Middle frontal gyrus (tissue), 1 donor: ENCODE measurements at regions not wholly inside any gene's neighbourhood (a gene's known extent, or its start where the extent isn't known, plus 50 kb on each side); places are given as distances from the start of the nearest gene placed in this dataset.
A peak's percentile ranks its signal among the peaks of the same experiment; 100 is the strongest.
"Not testable (repeated sequence)": the region's sequence is repeated elsewhere in the genome, so short reads cannot be mapped to it uniquely, and the experiment has no call there.

Experiments
- DNase-seq: peaks from one replicate; pipeline ENCODE4 v3.0.0-alpha.2; 2015; ENCODE audit warnings: low spot score; ENCODE audit errors: extremely low spot score

DNA sequence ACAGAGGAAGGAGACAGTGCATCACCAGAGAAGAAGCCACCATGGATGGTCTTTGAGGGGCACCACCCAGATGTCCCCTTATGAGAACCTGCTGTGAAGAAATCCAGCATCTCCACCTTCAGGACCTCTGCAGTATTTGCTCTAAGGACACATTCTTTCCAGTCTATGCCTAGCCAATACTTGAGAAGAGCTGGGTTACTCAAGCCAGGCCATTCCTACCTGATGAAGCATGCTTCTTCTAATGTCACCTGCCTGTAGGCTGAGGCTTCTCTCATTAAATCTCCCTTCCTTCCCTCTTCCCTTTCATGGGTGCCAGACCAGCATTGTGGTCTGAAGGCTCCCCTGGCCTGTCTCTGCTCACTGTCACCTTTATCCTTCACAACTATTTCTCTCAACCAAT is 654.5 kb upstream of the AUTS2 start:
- DNase-seq, result no peak

DNA sequence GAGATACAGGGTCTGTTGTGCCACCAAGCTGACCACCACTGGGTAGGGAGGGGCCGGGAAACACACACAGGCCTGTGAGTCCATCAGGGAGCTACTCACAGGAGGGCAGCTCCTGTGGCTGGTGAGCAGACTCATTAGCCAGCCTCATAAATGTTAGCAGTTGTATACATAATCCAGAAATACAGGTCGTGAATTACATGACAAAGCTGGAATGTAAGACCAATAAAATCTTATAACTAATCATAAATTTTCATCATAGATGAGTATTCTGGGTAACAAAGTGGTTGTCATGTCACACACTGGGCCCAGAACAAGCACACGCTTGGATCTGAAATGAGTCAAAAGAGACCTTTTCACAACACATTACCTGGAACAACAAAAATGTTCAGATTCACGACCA is 642.6 kb upstream of the AUTS2 start:
- no peak for DNase-seq

DNA sequence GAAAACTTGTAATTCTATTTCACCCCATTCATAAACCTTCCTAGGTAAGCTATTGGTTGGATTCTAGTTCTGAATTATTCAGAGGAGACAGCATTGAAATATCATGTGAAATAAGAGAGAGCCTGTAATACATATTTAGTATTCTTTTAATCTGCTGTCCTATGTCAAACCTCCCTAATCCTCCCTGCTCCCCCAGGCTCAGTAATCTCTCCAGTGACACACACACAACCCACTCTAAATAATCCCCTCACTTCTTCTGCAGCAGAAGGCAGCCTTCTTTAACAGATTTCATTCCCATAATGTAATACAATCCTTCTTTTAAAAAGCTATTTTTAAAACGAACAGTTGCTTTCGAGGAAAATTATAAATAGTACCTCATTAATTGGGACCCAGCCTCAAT is 639.7 kb upstream of the AUTS2 start:
- no peak for DNase-seq

DNA sequence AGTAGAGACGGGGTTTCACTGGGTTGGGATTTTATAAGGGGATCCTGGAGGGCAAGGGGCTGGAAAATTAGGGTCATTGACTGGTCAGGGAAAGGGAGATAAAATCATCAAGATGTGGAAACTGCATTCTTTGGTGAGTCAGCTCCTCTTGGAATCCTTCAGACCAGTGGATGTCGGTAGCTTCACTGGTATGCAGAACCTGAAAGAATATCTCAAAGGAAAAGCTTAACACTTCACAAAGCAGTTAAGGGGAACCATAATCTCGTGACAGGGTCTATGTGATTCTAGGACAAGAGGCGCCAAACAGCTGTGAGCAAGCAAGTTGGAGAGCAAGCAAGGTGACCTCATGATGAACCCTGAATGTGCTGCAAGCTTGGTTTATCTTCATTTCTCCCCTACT is 634.7 kb upstream of the AUTS2 start:
- no peak for DNase-seq

DNA sequence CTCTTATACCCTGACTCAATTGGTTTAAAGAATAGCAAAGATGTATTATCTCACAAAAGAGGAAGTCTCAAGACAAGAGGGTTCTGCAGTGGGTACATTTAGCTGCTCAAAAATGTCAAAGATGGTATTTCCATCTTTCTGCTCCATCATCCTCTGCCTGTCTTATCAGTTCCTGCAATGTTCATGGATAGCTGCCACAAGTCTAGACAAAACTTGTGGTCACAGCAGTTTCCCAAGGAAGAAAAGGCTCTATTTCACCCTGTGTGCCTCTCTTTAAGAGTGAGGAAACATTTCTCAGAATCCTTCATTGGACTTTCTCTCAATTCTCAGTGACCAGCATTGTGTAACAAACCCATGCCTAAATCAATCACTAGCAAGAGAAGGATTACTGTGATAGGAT is 634.2 kb upstream of the AUTS2 start:
- DNase-seq, result no peak

DNA sequence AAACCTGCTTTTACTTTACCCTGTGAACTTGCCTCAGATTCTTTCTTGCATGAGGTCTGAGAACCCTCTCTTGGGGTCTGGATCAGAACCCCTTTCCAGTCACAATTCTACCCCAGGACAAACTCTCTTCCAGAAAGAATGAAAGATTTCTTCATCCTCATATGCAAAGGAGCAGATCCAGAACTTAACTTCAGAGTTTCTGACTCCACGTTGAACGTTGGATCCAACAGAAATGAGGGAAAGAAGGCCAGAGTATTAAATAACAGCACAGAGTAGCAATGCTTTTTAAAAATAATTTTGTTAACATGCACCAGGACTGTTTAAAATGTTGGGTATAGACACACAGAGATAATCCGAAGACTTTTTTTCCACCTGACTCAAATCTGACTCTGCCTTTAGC is 632.9 kb upstream of the AUTS2 start:
- DNase-seq, result no peak

DNA sequence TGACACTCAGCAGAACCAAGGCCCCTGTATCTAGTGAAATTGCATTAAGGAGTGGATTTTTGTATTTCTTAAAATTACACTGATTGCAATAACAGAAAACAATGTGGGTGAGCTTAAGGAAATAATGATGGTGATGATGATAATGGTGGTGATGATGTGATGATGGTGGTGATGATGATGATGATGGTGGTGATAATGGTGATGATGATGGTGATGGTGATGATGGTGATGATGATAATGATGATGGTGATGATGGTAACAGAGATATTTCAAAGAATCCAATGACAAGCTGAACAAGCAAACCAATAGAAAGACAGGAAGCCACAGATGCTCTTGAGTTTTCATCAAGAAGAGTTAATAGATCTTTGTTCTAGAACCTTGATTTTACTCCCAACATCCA is 630.7 kb upstream of the AUTS2 start:
- DNase-seq, result no peak

DNA sequence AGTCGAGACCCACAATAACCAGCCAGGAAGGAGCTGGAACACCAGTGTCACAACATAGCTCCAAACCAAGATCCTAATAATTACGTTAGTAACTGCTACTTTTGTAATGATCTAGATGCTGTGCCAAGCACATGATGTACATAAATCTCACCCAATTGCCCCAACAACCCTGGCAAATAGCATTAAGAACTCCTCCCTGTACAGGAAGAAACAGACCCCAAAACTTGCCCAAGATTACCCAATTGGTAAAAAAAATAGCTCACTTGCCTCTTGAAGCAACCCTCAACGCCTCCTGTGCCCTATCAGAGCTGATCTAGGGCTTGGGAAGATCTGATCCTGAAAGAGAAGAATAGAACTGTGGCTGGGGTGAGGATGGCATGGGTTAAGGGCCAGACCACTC is 628.7 kb upstream of the AUTS2 start:
- DNase-seq, result no peak

DNA sequence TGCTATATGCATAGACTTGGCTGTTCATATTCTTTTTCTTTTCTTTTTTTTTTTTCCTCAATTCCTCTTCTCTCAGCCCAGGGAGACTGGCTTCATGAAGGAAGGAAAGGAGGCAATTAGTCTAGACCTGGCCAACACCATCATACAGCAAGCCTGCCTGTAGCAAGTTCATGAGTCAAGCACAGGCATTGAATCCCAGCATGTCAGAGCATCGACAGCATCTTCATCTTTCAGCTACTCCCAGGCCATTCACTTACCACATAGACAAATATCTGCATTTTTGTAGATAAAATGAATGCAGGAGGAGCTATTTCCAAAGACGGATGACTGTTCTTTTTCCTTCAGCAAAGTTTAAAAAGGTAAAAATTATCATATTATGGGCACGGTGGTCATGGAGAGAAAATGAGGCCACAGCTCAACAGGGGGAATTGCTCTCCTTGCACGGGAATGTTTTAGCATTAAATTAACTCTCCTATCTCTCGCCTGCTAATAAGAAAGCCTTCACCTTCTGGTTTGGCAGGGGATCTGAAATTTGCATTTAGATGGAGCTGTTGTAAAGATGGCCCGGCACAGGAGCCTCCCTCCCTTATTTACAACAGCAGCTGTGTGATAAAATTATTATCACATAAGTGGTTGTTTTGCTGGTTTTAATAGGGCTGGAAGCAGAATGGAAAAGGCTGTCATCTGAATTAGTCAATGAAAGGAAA is 626.5 kb upstream of the AUTS2 start:
- no peak for DNase-seq

DNA sequence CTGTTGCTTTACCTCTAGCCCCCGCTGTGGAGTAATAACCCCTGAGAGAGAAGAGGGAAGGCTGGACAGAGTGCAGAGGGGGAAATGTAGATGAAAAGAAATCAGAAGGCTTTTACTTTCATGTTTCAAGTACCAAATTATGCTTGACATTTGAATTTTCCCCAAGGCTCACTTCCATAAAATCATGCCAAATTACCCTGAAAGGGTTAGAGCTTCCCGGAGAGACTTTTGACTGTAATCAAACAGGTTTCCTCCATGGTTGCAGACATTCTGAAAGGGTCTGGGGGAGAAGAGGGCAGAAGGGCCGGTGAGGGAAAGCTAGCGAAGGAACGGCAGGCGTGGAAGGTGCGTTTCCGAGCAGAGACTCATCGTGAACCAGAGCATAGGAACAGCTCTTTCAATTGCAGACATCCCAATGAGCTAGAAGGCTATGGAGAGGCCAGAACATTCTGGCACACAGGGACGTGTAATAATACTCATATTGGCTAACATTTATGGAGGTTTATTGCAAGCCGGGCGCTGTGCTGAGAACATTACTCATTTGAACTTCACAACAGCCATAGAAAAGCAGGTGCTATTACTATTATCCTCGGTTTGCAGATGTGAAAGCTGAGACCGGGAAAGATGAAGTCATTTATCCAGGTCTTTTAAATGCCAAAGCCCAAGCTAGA is 620.8 kb upstream of the AUTS2 start:
- no peak for DNase-seq

DNA sequence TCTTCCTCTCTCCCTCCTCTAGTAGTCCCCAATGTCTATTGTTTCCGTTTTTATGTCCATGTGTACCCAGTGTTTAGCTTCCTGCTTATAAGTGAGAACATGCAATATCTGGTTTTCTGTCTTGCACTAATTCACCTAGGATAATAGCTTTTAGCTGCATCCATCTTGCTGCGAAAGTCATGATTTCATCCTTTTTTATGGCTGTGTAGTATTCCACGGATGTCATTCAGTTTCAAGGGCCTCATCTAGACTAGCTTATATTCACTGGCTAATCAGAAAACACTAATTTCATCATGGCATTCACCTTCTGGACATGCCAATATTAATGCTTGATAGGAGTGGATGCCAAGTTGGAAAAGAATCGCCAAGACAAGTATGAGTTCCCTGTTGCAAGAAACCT is 619.6 kb upstream of the AUTS2 start:
- DNase-seq, result no peak

DNA sequence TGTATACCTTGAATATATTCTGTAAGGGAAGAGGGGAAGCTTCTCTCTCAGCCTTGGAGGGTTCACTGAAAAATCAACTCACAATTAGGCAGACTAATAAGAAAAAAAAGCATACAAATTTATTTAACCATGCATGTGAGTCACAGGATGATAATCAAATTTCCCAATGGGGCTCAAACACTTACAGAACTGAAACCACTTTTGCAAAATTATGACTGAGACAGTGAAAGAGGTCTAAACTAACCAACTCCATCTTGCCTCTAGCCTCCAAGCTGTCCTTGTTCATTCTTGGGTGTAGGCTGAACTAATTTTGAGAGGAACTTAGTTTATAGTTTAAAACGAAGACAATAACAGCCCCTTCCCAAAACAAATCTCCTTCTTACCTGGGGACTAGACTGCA is 618.3 kb upstream of the AUTS2 start:
- no peak for DNase-seq

DNA sequence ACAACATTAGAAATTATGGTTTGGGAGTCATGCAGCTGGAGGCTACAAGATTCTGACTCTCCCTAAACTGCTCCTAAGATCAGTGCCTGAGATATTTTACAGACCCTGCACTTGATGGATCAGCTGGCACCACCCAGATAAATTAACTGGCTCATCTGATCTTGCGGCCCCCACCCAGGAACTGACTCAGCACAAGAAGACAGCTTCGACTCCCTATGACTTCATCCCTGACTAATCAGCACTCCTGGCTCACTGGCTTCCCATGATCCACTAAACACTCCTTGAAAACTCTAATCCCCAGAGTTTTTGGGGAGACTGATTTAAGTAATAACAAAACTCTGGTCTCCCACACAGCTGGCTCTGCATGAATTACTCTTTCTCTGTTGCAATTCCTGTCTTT is 617.8 kb upstream of the AUTS2 start:
- DNase-seq, result not testable (repeated sequence)

DNA sequence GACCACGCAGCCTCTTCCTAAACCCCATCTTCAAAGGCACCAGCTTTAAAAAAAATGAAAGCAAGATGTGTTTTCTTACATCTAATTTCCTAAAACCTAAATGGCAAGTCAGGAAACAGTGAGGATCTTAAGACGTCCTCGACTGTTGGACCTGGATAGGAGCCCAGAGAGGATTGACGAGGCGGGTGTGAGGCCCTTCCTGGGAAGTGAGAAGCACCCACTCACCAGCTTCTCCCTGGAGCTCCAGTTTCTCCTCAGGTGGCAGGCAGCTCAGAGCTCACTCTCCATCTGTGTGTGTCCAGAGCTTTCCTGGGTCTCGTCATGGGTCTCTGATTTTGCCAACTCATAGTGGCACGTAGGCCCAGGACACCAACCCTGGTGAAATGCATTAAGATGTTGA is 614.0 kb upstream of the AUTS2 start:
- DNase-seq, result peak; percentile 44

DNA sequence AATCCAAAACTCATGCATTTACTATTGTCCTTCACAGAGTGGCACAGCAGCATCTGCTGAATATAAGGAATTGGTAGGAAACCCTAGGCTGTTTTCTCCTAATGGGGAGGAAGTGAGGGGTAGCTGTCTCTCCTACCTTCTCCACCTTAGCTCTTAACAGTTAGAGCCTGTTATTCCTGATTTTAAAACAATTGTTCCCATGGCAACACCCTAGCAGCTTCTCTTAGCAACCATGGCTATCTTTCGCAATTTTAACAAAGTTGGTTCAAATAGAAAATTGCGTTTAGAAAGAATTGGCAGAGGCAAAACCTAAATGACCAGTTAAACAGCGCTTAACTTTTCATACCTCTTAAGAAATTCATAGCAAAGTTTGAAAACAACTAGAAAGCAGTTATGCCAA is 603.4 kb upstream of the AUTS2 start:
- DNase-seq, result no peak

DNA sequence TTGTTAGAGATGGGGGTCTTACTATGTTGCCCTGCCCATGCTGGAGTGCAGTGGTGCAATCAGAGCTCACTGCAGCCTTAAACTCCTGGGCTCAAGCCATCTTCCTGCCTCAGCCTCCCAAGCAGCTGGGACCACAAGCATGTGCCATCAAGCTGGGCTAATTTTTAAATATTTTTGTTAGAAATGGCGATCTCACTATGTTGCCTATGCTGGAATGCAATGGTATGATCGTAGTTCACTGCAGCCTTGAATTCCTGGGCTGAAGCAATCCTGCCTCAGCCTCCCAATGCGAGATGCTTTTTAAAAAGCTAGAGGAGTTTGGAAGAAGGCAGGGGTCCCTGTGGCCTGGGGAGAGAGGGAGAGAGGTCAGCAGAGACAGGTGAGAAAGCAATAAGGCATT is 600.1 kb upstream of the AUTS2 start:
- DNase-seq, result no peak

DNA sequence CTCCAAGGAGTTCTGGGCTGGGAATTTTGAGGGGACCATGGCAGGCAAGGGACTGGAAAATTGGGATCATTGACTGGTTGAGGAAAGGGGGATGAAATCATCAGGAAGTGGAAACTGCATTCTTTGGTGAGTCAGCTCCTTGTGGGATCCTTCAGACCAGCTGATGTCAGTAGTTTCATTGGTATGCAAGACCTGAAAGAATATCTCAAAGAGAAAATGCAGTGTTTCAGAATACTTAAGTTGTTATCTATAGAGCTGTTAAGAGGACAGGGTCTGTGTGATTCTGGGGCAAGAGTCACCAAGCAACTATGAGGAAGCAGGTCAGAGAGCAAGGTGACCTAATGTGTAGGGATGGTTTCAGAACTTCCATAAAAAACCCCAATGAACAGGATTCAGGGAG is 595.9 kb upstream of the AUTS2 start:
- no peak for DNase-seq

DNA sequence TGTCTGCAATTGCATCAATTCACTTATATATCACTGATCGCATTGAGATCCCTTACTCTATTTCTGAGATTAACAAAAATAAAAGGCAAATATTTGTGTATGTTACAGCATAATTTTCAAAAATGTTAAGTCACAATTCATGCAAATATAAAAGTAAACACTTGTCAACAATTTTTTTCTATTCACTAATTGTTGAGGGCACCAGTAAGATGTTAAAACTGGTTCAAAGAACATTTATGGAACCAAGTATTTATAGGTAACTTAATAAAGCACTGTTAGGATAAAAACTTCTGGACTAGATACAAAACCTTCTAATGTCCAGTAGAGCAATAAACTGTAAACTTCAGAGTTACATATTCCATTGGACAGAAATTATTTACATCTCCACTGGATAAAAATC is 586.1 kb upstream of the AUTS2 start:
- DNase-seq, result no peak

DNA sequence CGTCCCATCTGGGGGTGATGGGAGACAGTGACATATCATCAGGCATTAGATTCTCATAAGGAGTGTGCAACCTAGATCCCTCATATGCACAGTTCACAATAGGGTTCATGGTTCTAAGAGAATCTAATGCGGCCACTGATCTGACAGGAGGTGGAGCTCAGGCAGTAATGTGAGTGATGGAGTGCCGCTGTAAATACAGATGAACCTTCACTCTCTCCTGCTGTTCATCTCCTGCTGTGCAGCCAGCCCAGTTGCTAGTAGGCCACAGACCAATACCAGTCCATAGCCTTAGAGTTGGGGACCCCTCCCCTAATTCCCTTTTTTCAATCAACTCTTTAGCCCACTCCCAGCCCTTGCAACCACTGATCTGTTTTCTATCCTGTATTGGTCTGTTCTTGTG is 581.1 kb upstream of the AUTS2 start:
- DNase-seq, result no peak

DNA sequence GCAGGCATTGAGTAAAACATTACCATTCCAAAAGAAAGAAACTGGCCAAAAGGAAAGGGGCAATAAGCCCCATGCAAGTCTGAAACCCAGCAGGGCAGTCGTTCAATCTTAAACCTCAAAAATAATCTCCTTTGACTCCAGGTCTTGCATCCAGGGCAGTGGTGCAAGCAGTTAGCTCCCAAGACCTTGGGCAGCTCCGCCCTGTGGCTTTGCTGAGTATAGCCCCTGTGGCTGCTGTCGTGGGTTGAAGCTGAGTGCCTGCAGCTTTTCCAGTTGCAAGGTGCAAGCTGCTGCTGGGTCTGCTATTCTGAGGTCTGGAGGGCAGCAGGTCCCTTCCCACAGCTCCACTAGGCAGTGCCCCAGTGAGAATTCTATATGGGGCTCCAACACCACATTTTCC is 580.1 kb upstream of the AUTS2 start:
- no peak for DNase-seq

DNA sequence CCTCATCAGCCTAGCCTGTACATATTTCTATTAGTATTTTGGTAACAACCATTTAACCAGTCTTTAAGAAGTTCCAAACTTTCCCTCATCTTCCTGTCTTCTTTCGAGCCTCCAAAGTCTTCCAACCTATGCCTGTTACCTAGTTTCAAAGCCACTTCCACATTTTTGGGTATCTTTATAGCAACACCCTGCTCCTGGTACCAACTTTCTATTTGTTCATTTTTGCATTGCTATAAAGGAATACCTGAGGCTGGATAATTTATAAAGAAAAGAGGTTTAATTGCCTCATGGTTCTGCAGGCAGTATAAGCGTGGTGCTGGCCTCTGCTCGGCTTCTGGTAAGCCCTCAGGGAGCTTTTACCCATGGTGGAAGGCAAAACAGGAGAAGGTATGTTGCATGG is 578.8 kb upstream of the AUTS2 start:
- no peak for DNase-seq

DNA sequence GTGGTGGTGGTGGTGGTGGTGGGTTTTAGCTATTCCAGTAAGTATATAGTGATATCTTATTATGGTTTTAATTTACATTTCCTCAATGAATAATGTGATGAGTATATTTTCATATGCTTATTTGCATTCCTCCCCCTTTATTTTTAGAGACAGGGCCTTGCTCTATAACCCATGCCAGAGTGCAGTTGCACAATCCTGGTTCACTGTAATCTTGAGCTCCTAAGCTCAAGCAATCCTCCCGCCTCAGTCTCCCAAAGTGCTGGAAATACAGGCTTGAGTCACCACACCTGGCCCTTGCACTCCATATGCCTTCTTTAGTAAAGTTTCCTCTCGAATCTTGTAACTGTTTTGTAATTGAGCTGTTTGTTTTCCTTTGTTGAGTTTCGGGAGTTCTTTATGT is 577.7 kb upstream of the AUTS2 start:
- DNase-seq, result no peak

DNA sequence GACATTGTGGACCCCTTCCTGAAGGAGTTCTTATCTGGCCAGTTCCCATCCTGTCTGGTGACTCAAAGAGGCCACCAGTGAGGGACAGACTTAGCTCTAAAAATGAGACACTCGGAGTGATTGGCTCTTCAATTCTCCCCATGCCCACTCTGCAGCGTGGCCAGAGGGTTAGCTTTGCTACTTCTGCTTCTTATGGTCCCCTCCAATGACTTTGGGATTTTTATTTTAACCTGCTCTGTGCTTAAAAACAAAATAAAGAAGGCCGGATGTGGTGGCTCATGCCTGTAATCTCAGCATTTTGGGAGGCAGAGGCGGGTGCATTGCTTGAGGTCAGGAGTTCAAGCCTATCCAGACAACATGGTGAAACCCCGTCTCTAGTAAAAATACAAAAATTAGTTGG is 573.0 kb upstream of the AUTS2 start:
- no peak for DNase-seq

DNA sequence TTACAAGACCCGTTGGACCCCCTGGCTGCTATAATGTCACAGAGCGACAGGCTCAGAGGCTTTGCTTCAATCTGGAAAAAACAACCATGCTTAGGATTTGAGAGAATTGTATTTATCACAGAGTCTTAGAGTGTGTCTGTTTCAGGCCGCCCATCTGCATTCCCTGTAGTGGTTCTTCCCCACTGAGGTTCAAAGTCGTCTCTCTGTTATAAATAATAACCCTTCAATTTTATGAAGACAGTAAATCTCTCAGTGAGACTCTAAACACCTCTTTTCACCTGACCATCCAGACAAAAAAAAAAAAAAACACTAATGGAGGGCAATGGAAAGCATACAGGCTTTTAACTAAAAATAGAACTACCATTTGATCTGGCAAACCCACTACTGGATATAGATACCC is 565.4 kb upstream of the AUTS2 start:
- DNase-seq, result no peak
